Upper lobe of left lung (tissue), 6 donors: ENCODE measurements at regions not wholly inside any gene's neighbourhood (a gene's known extent, or its start where the extent isn't known, plus 50 kb on each side); places are given as distances from the start of the nearest gene placed in this dataset.

Experiments
- ATAC-seq, 2 donors: fragments of 200-7000 bp; cut with Tn5 transposase; one replicate each; pipeline ENCODE4 v1.9.1; 2022; ENCODE audit warnings: mild to moderate bottlenecking in 2 of 2, moderate library complexity in 2 of 2; ENCODE audit not compliant: low FRiP score in 2 of 2
- DNase-seq, 2 donors: peaks; one replicate each; pipeline ENCODE4 v3.0.0-alpha.2; 2019 to 2020
- H3K27ac ChIP-seq, 4 donors: fragments of 200-600 bp; sonication (generic); one replicate each; pipeline ENCODE4 v1.5.1; 2016 to 2019
- H3K27me3 ChIP-seq, 4 donors: fragments of 200-600 bp; sonication (generic); one replicate each; pipeline ENCODE4 v1.5.1; 2017 to 2019
- H3K36me3 ChIP-seq, 4 donors: fragments of 200-600 bp; sonication (generic); one replicate each; pipeline ENCODE4 v1.5.1; 2016 to 2019
- H3K4me1 ChIP-seq, 4 donors: fragments of 200-600 bp; sonication (generic); one replicate each; pipeline ENCODE4 v1.5.1; 2018 to 2019
- H3K4me3 ChIP-seq, 4 donors: fragments of 200-600 bp; sonication (generic); one replicate each; pipeline ENCODE4 v1.5.1; 2017 to 2019; ENCODE audit warnings: mild to moderate bottlenecking in 2 of 4, moderate library complexity in 1 of 4
- H3K9me3 ChIP-seq, 4 donors: fragments of 200-600 bp; sonication (generic); one replicate each; pipeline ENCODE4 v1.5.1; 2018 to 2019
- CTCF ChIP-seq, 6 experiments: fragments of 450-650 bp in 4 of 6; fragments of 200-600 bp in 2 of 6; sonication (generic) in 2 of 6; IDR thresholded peaks; one replicate each; pipeline ENCODE4 v1.5.1; 2016 to 2019; ENCODE audit warnings: antibody characterized with exemption in 6 of 6
- EP300 ChIP-seq, 4 donors: sonication (generic); formaldehyde crosslinking; IDR thresholded peaks; one replicate each; pipeline ENCODE4 v1.5.1; 2017; ENCODE audit warnings: antibody characterized with exemption in 4 of 4, control low read depth in 2 of 4
- POLR2A ChIP-seq, 4 donors: fragments of 450-650 bp; IDR thresholded peaks; one replicate each; pipeline ENCODE4 v1.5.1; 2016 to 2017; ENCODE audit warnings: antibody characterized with exemption in 4 of 4, mild to moderate bottlenecking in 2 of 4
- POLR2AphosphoS5 ChIP-seq, 2 donors: sonication (generic); formaldehyde crosslinking; IDR thresholded peaks; one replicate each; pipeline ENCODE4 v1.5.1; 2017; ENCODE audit warnings: antibody characterized with exemption in 2 of 2
- WGBS, 2 donors: methylation state at CpG; one replicate each; pipeline ENCODE4 v1.1.5; 2017 to 2018; 5-methylcytosine and 5-hydroxymethylcytosine counted together
- donor health status: DM: no; HTN: no; CAD: no; lungs with moderate emphysema.
- donor health status: DM: no; HTN: yes; CAD: no; lungs with severe emphysema.

GRCh38 chr11:70579316-70579955 lies 181.1 kb downstream of the CTTN start:
- H3K27me3 ChIP-seq, result no peaks in the 10 kb centered on the region
- H3K9me3 ChIP-seq, result no peaks in the 10 kb centered on the region
- H3K4me3 ChIP-seq, result no peak overlapping the region
- ATAC-seq, result no peak
- no peak for TF ChIP-seq CTCF (IDR thresholded peaks at IDR 0.05)
- no peak for TF ChIP-seq EP300 (IDR thresholded peaks at IDR 0.05)
- TF ChIP-seq POLR2AphosphoS5 (IDR thresholded peaks at IDR 0.05), result no peak
- no peaks in the 10 kb centered on the region for H3K36me3 ChIP-seq
- no peak overlapping the region for H3K27ac ChIP-seq
- DNase-seq, result peak in 1 of 2 donors; percentile 61
- no peaks in the 10 kb centered on the region for H3K4me1 ChIP-seq
- WGBS, 2 donors, result 89 to 94% methylated on average over 11 to 13 of the region's 14 CpGs

GRCh38 chr11:70580036-70580805 lies 181.9 kb downstream of the CTTN start:
- ATAC-seq (no peak), DNase-seq (peak in 1 of 2 donors; percentile 59)
- H3K27ac ChIP-seq, result no peak overlapping the region
- no peaks in the 10 kb centered on the region for H3K36me3 ChIP-seq
- no peaks in the 10 kb centered on the region for H3K4me1 ChIP-seq
- no peaks in the 10 kb centered on the region for H3K9me3 ChIP-seq
- WGBS, 2 donors, result 71 to 96% methylated on average over 10 to 24 of the region's 25 CpGs
- no peaks in the 10 kb centered on the region for H3K27me3 ChIP-seq
- TF ChIP-seq POLR2A (IDR thresholded peaks at IDR 0.05) (no peak), POLR2AphosphoS5 (IDR thresholded peaks at IDR 0.05) (no peak), CTCF (IDR thresholded peaks at IDR 0.05) (no peak), EP300 (IDR thresholded peaks at IDR 0.05) (no peak)
- H3K4me3 ChIP-seq, result no peak overlapping the region

- no peak overlapping the region for H3K27ac ChIP-seq
- H3K4me1 ChIP-seq, result no peaks in the 10 kb centered on the region
- DNase-seq (peak in 1 of 2 donors; percentile 70), ATAC-seq (peak in 1 of 2 donors; percentile 10)
- no peaks in the 10 kb centered on the region for H3K36me3 ChIP-seq
- WGBS, 2 donors, result 89 to 91% methylated on average over 7 to 22 of the region's 25 CpGs
- no peaks in the 10 kb centered on the region for H3K9me3 ChIP-seq
- H3K4me3 ChIP-seq, result no peak overlapping the region
- no peaks in the 10 kb centered on the region for H3K27me3 ChIP-seq
- no peak for TF ChIP-seq CTCF (IDR thresholded peaks at IDR 0.05)
- no peak for TF ChIP-seq EP300 (IDR thresholded peaks at IDR 0.05)
- no peak for TF ChIP-seq POLR2A (IDR thresholded peaks at IDR 0.05)
- TF ChIP-seq POLR2AphosphoS5 (IDR thresholded peaks at IDR 0.05), result no peak
These were observed 183.9 kb downstream of the CTTN start for GRCh38 chr11:70581991-70582885.

GRCh38 chr11:70582886-70583641 lies 184.7 kb downstream of the CTTN start:
- ATAC-seq (no peak), DNase-seq (no peak)
- no peaks in the 10 kb centered on the region for H3K36me3 ChIP-seq
- no peak overlapping the region for H3K4me3 ChIP-seq
- no peaks in the 10 kb centered on the region for H3K9me3 ChIP-seq
- no peaks in the 10 kb centered on the region for H3K4me1 ChIP-seq
- WGBS, 2 donors, result 79 to 82% methylated on average over 9 to 15 of the region's 15 CpGs
- no peak overlapping the region for H3K27ac ChIP-seq
- no peaks in the 10 kb centered on the region for H3K27me3 ChIP-seq
- TF ChIP-seq EP300 (IDR thresholded peaks at IDR 0.05) (no peak), POLR2AphosphoS5 (IDR thresholded peaks at IDR 0.05) (no peak), POLR2A (IDR thresholded peaks at IDR 0.05) (no peak), CTCF (IDR thresholded peaks at IDR 0.05) (no peak)
